GM12873 (cell line): ENCODE measurements at regions not wholly inside any gene's neighbourhood (a gene's known extent, or its start where the extent isn't known, plus 50 kb on each side); places are given as distances from the start of the nearest gene placed in this dataset.

Experiments
- TF ChIP-seq, protein P1 (sequence below): IDR thresholded peaks from 2 replicates; pipeline ENCODE4 v1.5.1; 2012; ENCODE audit warnings: low read depth, mild to moderate bottlenecking, moderate library complexity, low read length, control low read depth; ENCODE audit not compliant: insufficient read depth; ENCODE audit errors: missing control alignments

- TF ChIP-seq, protein P1, sequence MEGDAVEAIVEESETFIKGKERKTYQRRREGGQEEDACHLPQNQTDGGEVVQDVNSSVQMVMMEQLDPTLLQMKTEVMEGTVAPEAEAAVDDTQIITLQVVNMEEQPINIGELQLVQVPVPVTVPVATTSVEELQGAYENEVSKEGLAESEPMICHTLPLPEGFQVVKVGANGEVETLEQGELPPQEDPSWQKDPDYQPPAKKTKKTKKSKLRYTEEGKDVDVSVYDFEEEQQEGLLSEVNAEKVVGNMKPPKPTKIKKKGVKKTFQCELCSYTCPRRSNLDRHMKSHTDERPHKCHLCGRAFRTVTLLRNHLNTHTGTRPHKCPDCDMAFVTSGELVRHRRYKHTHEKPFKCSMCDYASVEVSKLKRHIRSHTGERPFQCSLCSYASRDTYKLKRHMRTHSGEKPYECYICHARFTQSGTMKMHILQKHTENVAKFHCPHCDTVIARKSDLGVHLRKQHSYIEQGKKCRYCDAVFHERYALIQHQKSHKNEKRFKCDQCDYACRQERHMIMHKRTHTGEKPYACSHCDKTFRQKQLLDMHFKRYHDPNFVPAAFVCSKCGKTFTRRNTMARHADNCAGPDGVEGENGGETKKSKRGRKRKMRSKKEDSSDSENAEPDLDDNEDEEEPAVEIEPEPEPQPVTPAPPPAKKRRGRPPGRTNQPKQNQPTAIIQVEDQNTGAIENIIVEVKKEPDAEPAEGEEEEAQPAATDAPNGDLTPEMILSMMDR, result no peak
These were observed 234.0 kb upstream of the TBX3 start for GRCh38 chr12:114917953-114918352.

DNA sequence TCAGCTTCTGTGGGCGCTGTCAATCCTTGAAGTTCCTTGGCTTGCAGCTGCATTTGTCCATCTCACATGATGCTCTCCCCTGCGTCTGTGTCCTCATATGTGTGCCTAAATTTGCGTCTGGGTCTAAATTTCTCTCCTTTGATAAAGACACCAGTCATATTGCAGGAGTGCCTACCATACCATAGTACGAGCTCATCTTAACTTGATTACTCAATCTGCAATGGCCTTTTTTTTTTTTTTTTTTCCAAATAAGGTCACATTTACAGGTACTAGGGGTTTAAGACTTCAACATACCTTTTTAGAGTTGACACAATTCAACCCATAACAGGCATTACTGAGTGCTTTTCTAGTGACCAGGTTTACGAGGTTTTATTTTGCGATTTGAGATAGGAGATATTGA, 233.3 kb upstream of the TBX3 start:
- TF ChIP-seq, protein P1, result no peak

GRCh38 chr12:114916541-114916940, 232.6 kb upstream of the TBX3 start:
- TF ChIP-seq, protein P1, result no peak

DNA sequence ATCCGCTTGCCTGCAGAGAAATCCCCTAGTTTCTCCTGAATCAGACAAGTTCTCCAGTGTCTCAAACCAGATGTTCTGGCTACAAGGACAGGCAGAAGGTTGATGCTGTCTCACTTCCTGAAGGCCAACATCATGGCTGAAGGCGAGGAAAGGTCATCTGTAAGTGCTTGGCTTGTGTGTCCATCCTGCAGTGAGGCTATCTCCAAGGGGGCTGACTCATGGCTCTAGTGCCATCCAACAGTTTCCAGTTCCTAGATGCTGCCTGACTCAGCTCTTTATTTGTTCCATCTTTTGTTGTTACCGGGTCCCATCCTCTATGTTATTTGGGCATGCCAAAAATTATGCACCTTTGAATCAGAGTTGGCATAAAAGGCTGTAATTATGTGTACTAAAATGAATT, 232.1 kb upstream of the TBX3 start:
- TF ChIP-seq, protein P1, result no peak

DNA sequence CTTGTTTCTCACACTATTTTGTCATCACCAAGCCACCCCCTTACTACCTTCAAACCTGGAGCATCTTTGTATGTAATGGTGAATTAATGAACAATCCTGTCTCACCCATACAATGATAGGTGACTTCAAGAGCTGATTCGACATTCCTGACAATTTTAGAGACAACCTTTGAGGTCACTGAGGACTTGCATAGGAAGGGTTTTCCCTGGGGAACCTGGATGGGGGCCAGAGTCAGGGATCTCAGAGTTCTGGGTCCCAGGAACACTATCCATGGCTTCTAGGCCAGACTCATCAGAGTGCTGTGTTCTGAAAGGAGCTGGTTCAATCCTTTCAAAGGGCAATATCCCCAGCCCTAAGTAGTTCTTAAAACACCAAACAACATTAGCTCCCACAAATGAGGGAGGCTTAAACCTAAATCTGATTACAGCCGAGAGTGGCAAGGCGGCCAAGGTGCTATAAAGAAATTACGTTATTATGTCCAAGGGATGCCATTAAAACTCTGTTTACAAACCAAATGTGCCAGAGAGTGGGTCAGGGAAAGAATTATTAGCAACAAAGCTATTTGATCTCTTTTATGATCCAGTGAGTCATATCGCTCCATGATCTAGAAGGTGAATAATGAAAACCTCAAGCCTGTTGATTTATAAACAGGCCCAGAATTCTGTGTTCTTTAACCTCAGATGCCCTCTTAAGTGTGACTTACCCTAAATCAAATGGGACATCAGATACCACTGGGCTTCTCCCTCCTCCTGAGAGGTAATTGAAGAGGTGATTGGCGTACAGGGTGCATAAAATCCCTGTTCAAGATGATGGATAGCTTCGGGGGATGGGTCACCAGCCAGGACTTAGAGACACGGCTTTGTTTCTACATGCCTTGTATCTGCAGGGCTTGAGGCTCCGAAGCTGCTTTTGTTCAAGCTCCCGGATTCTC, 230.2 kb upstream of the TBX3 start:
- TF ChIP-seq, protein P1, result no peak

- TF ChIP-seq, protein P1, result no peak
These were observed 228.8 kb upstream of the TBX3 start for GRCh38 chr12:114912811-114913210.

GRCh38 chr12:114911196-114911595, 227.2 kb upstream of the TBX3 start:
- TF ChIP-seq, protein P1, result no peak
